ENCODE measurements at regions not wholly inside any gene's neighbourhood (a gene's known extent, or its start where the extent isn't known, plus 50 kb on each side); places are given as distances from the start of the nearest gene placed in this dataset.

- TF ChIP-seq, protein P1, sequence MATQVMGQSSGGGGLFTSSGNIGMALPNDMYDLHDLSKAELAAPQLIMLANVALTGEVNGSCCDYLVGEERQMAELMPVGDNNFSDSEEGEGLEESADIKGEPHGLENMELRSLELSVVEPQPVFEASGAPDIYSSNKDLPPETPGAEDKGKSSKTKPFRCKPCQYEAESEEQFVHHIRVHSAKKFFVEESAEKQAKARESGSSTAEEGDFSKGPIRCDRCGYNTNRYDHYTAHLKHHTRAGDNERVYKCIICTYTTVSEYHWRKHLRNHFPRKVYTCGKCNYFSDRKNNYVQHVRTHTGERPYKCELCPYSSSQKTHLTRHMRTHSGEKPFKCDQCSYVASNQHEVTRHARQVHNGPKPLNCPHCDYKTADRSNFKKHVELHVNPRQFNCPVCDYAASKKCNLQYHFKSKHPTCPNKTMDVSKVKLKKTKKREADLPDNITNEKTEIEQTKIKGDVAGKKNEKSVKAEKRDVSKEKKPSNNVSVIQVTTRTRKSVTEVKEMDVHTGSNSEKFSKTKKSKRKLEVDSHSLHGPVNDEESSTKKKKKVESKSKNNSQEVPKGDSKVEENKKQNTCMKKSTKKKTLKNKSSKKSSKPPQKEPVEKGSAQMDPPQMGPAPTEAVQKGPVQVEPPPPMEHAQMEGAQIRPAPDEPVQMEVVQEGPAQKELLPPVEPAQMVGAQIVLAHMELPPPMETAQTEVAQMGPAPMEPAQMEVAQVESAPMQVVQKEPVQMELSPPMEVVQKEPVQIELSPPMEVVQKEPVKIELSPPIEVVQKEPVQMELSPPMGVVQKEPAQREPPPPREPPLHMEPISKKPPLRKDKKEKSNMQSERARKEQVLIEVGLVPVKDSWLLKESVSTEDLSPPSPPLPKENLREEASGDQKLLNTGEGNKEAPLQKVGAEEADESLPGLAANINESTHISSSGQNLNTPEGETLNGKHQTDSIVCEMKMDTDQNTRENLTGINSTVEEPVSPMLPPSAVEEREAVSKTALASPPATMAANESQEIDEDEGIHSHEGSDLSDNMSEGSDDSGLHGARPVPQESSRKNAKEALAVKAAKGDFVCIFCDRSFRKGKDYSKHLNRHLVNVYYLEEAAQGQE (IDR thresholded peaks at IDR 0.05; ENCODE audit: low read depth, low read length) = no peak
- TF ChIP-seq MXI1 (IDR thresholded peaks at IDR 0.05; ENCODE audit: low read depth, low read length) = no peak
- no peak for TF ChIP-seq FOSL2 (IDR thresholded peaks at IDR 0.05; ENCODE audit: borderline replicate concordance, low read depth)
- TF ChIP-seq SMC3 (IDR thresholded peaks at IDR 0.05; ENCODE audit: low read depth, low read length) = no peak
- TF ChIP-seq NFIC (IDR thresholded peaks at IDR 0.05; ENCODE audit: borderline replicate concordance) = no peak
- TF ChIP-seq SIN3A (IDR thresholded peaks at IDR 0.05; ENCODE audit: borderline replicate concordance, low read depth, low read length) = no peak
- TF ChIP-seq MAX (IDR thresholded peaks at IDR 0.05; ENCODE audit: low read depth) = no peak
- no peak for TF ChIP-seq CHD2 (IDR thresholded peaks at IDR 0.05; ENCODE audit: low read length, partially characterized antibody)
- TF ChIP-seq TCF12 (IDR thresholded peaks at IDR 0.05) = no peak
Measured at GRCh38 chr18:49731421-49731841, 81.9 kb downstream of the ACAA2 start (continued).

DNA sequence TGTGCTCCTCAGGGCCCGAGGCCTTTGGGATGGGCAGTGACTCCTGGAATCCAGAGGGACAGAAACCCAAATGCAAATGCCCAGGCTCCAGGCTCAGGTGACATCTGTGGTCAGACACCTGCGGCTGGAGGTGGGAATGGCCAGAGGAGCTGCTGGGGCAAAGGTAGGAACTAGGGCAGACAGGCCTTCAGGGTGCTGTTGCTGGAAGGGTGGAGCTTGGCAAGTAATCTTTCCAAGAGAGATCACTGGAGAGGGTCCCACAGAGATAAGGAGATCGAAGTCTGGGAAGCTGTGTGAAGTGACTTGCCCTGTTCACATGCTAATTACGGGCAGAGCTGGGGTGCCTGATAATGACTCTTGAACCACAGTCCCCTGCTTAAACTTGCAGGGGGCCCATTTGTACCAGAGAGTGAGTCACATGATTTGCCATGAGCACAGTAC lies 82.4 kb downstream of the ACAA2 start:
- no peak overlapping the region for H2AFZ ChIP-seq (ENCODE audit: low read depth)
- H3K9me2 ChIP-seq = no peaks in the 10 kb centered on the region
- H3K27me3 ChIP-seq (ENCODE audit: insufficient read depth) = no peaks in the 10 kb centered on the region
- no peak overlapping the region for H3K9ac ChIP-seq
- DNase-seq = no peak
- WGBS (ENCODE audit: low lambda C conversion rate) = 83% methylated on average over 4 of the region's 4 CpGs
- no peak overlapping the region for H3K4me2 ChIP-seq
- no peak overlapping the region for H3K4me3 ChIP-seq (ENCODE audit: low read depth in 2 of 2, low read length in 1 of 2)
- CTCF ChIA-PET = interaction anchor here (0.6 to 2.5 kb wide), 7 partner anchors 8 to 220 kb away, joined by 3 to 8 read pairs (median 3); no protein-coding TSS in a partner anchor
- no peak overlapping the region for H3K27ac ChIP-seq (ENCODE audit: low read depth in 2 of 2, low read length in 1 of 2)
- no peaks in the 10 kb centered on the region for H4K20me1 ChIP-seq (ENCODE audit: insufficient read depth)
- TF ChIP-seq RAD21 (IDR thresholded peaks at IDR 0.05; ENCODE audit: low read length) (no peak), TAF1 (IDR thresholded peaks at IDR 0.05; ENCODE audit: borderline replicate concordance, low read depth, low read length) (no peak), SIN3A (IDR thresholded peaks at IDR 0.05; ENCODE audit: borderline replicate concordance, low read depth, low read length) (no peak), NFIC (IDR thresholded peaks at IDR 0.05; ENCODE audit: borderline replicate concordance) (no peak), RCOR1 (IDR thresholded peaks at IDR 0.05; ENCODE audit: low read length) (no peak), USF2 (IDR thresholded peaks at IDR 0.05; ENCODE audit: borderline replicate concordance, low read depth, low read length) (no peak), USF1 (IDR thresholded peaks at IDR 0.05; ENCODE audit: borderline replicate concordance, low read depth) (no peak), FOSL2 (IDR thresholded peaks at IDR 0.05; ENCODE audit: borderline replicate concordance, low read depth) (no peak), NRF1 (IDR thresholded peaks at IDR 0.05; ENCODE audit: low read depth, low read length) (no peak), MXI1 (IDR thresholded peaks at IDR 0.05; ENCODE audit: low read depth, low read length) (no peak), POLR2AphosphoS5 (IDR thresholded peaks at IDR 0.05; ENCODE audit: low read depth, low read length) (no peak), CHD2 (IDR thresholded peaks at IDR 0.05; ENCODE audit: low read length, partially characterized antibody) (no peak), YY1 (IDR thresholded peaks at IDR 0.05; ENCODE audit: low read depth) (no peak)
- TF ChIP-seq, protein P2, sequence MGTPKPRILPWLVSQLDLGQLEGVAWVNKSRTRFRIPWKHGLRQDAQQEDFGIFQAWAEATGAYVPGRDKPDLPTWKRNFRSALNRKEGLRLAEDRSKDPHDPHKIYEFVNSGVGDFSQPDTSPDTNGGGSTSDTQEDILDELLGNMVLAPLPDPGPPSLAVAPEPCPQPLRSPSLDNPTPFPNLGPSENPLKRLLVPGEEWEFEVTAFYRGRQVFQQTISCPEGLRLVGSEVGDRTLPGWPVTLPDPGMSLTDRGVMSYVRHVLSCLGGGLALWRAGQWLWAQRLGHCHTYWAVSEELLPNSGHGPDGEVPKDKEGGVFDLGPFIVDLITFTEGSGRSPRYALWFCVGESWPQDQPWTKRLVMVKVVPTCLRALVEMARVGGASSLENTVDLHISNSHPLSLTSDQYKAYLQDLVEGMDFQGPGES (IDR thresholded peaks at IDR 0.05; ENCODE audit: low read depth, low read length) = no peak
- TF ChIP-seq, protein P3, sequence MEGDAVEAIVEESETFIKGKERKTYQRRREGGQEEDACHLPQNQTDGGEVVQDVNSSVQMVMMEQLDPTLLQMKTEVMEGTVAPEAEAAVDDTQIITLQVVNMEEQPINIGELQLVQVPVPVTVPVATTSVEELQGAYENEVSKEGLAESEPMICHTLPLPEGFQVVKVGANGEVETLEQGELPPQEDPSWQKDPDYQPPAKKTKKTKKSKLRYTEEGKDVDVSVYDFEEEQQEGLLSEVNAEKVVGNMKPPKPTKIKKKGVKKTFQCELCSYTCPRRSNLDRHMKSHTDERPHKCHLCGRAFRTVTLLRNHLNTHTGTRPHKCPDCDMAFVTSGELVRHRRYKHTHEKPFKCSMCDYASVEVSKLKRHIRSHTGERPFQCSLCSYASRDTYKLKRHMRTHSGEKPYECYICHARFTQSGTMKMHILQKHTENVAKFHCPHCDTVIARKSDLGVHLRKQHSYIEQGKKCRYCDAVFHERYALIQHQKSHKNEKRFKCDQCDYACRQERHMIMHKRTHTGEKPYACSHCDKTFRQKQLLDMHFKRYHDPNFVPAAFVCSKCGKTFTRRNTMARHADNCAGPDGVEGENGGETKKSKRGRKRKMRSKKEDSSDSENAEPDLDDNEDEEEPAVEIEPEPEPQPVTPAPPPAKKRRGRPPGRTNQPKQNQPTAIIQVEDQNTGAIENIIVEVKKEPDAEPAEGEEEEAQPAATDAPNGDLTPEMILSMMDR (IDR thresholded peaks at IDR 0.05) = no peak
- peaks cover 8 to 44% of the 10 kb centered on the region in 2 experiments; a peak in 3 of 4 replicates for H3K4me1 ChIP-seq (ENCODE audit: control insufficient read depth in 1 of 2, insufficient read depth in 2 of 2, low read depth in 1 of 2, low read length in 1 of 2)
- no peaks in the 10 kb centered on the region for H3K79me2 ChIP-seq (ENCODE audit: insufficient read depth)
- peaks cover 14% of the 10 kb centered on the region for H3F3A ChIP-seq (replicated peaks; ENCODE audit: insufficient read depth)
- no peaks in the 10 kb centered on the region for H3K36me3 ChIP-seq (replicated peaks in 1 of 2; ENCODE audit: control insufficient read depth in 1 of 2, insufficient read depth in 2 of 2, low read length in 1 of 2)
- H3K9me3 ChIP-seq = no peaks in the 10 kb centered on the region
- POLR2A ChIA-PET = no interaction called here
